Fibroblast of lung (primary cell): ENCODE measurements at regions not wholly inside any gene's neighbourhood (a gene's known extent, or its start where the extent isn't known, plus 50 kb on each side); places are given as distances from the start of the nearest gene placed in this dataset.
A peak's percentile ranks its signal among the peaks of the same experiment; 100 is the strongest.
"Not testable (repeated sequence)": the region's sequence is repeated elsewhere in the genome, so short reads cannot be mapped to it uniquely, and the experiment has no call there.

Experiments
- DNase-seq, 2 donors: peaks; one replicate each; pipeline versions ENCODE4 v3.0.0 to v3.0.0-alpha.2; 2010; ENCODE audit warnings: low read depth in 2 of 2
- H2AFZ ChIP-seq: 2 replicates; pipeline ENCODE4 v1.5.1; 2012; ENCODE audit warnings: low read length, control low read depth, inconsistent platforms
- H3K27ac ChIP-seq: 2 replicates; pipeline ENCODE4 v1.5.1; 2011; ENCODE audit warnings: low read length, control low read depth; ENCODE audit not compliant: insufficient read depth
- H3K27me3 ChIP-seq: 2 replicates; pipeline ENCODE4 v1.5.1; 2011; ENCODE audit warnings: mild to moderate bottlenecking, low read length; ENCODE audit not compliant: control insufficient read depth, insufficient read depth
- H3K36me3 ChIP-seq: 2 replicates; pipeline ENCODE4 v1.5.1; 2011; ENCODE audit warnings: low read length; ENCODE audit not compliant: control insufficient read depth, insufficient read depth
- H3K4me1 ChIP-seq: 2 replicates; pipeline ENCODE4 v1.5.1; 2011; ENCODE audit warnings: low read length; ENCODE audit not compliant: control insufficient read depth, insufficient read depth; ENCODE audit errors: extremely low read depth
- H3K4me2 ChIP-seq: 2 replicates; pipeline ENCODE4 v1.5.1; 2011; ENCODE audit warnings: low read length, control low read depth; ENCODE audit not compliant: insufficient read depth; ENCODE audit errors: extremely low read depth
- H3K4me3 ChIP-seq, 4 experiments: fragments of 200-600 bp in 1 of 4; sonication (generic) in 1 of 4; replicated peaks in 1 of 4; 2 replicates each; pipeline ENCODE4 v1.5.1; 2011 to 2016; ENCODE audit warnings: low read length in 4 of 4, low read depth in 3 of 4, mild to moderate bottlenecking in 3 of 4, control low read depth in 2 of 4, inconsistent platforms in 1 of 4, mixed read lengths in 1 of 4; ENCODE audit not compliant: insufficient read depth in 1 of 4; ENCODE audit errors: control extremely low read depth in 1 of 4
- H3K79me2 ChIP-seq: 2 replicates; pipeline ENCODE4 v1.5.1; 2012; ENCODE audit warnings: mild to moderate bottlenecking, low read length, inconsistent platforms; ENCODE audit not compliant: control insufficient read depth, insufficient read depth
- H3K9ac ChIP-seq: 2 replicates; pipeline ENCODE4 v1.5.1; 2011; ENCODE audit warnings: mild to moderate bottlenecking, low read length, control low read depth; ENCODE audit not compliant: insufficient read depth
- H3K9me3 ChIP-seq: 2 replicates; pipeline ENCODE4 v1.5.1; 2012; ENCODE audit warnings: low read depth, low read length; ENCODE audit not compliant: control insufficient read depth, insufficient read depth
- H4K20me1 ChIP-seq: 2 replicates; pipeline ENCODE4 v1.5.1; 2011; ENCODE audit warnings: low read length; ENCODE audit not compliant: control insufficient read depth, insufficient read depth; ENCODE audit errors: extremely low read depth
- CTCF ChIP-seq, 2 donors: IDR thresholded peaks in 1 of 2; conservative IDR thresholded peaks in 1 of 2; 1 replicate in 1 of 2; 2 replicates in 1 of 2; pipeline ENCODE4 v1.5.1; 2011 to 2012; ENCODE audit warnings: low read length in 2 of 2, control low read depth in 1 of 2, inconsistent platforms in 1 of 2, low read depth in 1 of 2, mild to moderate bottlenecking in 1 of 2
- EZH2 ChIP-seq: IDR thresholded peaks from 2 replicates; pipeline ENCODE4 v1.5.1; 2012; ENCODE audit warnings: low read length, control low read depth, mild to moderate bottlenecking; ENCODE audit errors: missing control alignments

GRCh38 chr11:127789927-127790326, 789.4 kb upstream of the KIRREL3 start:
- peak in 1 of 2 donors; percentile 1 for DNase-seq
- no peaks in the 10 kb centered on the region for H3K79me2 ChIP-seq
- no peaks in the 10 kb centered on the region for H3K9me3 ChIP-seq
- H3K36me3 ChIP-seq = no peaks in the 10 kb centered on the region
- H4K20me1 ChIP-seq = no peaks in the 10 kb centered on the region
- no peak overlapping the region for H3K4me2 ChIP-seq
- H3K9ac ChIP-seq = no peak overlapping the region
- H3K4me3 ChIP-seq = no peak overlapping the region
- no peak overlapping the region for H3K27ac ChIP-seq
- H3K4me1 ChIP-seq = no peaks in the 10 kb centered on the region
- no peak overlapping the region for H2AFZ ChIP-seq
- TF ChIP-seq EZH2 = no peak
- peak in 1 of 2 donors; percentile 6 for TF ChIP-seq CTCF (conservative IDR thresholded peaks at IDR 0.05 in 1 of 2, IDR thresholded peaks at IDR 0.05 in 1 of 2; ENCODE audit: low read depth in 1 of 2, low read length in 2 of 2)
- H3K27me3 ChIP-seq = no peaks in the 10 kb centered on the region

GRCh38 chr11:127772938-127773337, 772.4 kb upstream of the KIRREL3 start:
- H3K9me3 ChIP-seq = not testable (repeated sequence)

GRCh38 chr11:127768931-127769330, 768.4 kb upstream of the KIRREL3 start:
- H3K27me3 ChIP-seq, H3K27ac ChIP-seq, H3K4me1 ChIP-seq, H3K4me3 ChIP-seq, H3K9me3 ChIP-seq, H3K36me3 ChIP-seq, H3K79me2 ChIP-seq, DNase-seq, H3K4me2 ChIP-seq, H4K20me1 ChIP-seq, H2AFZ ChIP-seq, H3K9ac ChIP-seq: not testable (repeated sequence)

More at GRCh38 chr11:127772938-127773337, 772.4 kb upstream of the KIRREL3 start:
- not testable (repeated sequence) for H3K27me3 ChIP-seq, H3K79me2 ChIP-seq, H3K36me3 ChIP-seq, DNase-seq, H3K27ac ChIP-seq, H4K20me1 ChIP-seq, H3K4me3 ChIP-seq, H3K4me2 ChIP-seq, H3K4me1 ChIP-seq, H3K9ac ChIP-seq, H2AFZ ChIP-seq

GRCh38 chr11:127766734-127767133, 766.2 kb upstream of the KIRREL3 start:
- no peak overlapping the region for H3K9ac ChIP-seq
- DNase-seq = no peak
- H3K4me1 ChIP-seq = no peaks in the 10 kb centered on the region
- H3K4me2 ChIP-seq = no peak overlapping the region
- H3K27ac ChIP-seq = no peak overlapping the region
- H4K20me1 ChIP-seq = no peaks in the 10 kb centered on the region
- H2AFZ ChIP-seq = no peak overlapping the region
- H3K9me3 ChIP-seq = no peaks in the 10 kb centered on the region
- no peaks in the 10 kb centered on the region for H3K27me3 ChIP-seq
- no peak for TF ChIP-seq CTCF (conservative IDR thresholded peaks at IDR 0.05 in 1 of 2, IDR thresholded peaks at IDR 0.05 in 1 of 2; ENCODE audit: low read depth in 1 of 2, low read length in 2 of 2)
- TF ChIP-seq EZH2 = no peak
- H3K4me3 ChIP-seq = no peak overlapping the region
- no peaks in the 10 kb centered on the region for H3K79me2 ChIP-seq
- no peaks in the 10 kb centered on the region for H3K36me3 ChIP-seq
